Skeletal muscle cell (primary cell): ENCODE measurements at regions not wholly inside any gene's neighbourhood (a gene's known extent, or its start where the extent isn't known, plus 50 kb on each side); places are given as distances from the start of the nearest gene placed in this dataset.
A peak's percentile ranks its signal among the peaks of the same experiment; 100 is the strongest.

Experiments
- DNase-seq: peaks from one replicate; pipeline ENCODE4 v3.0.0-alpha.2; 2010; ENCODE audit warnings: low read depth
- H3K4me3 ChIP-seq: 2 replicates; pipeline ENCODE4 v1.5.1; 2011; ENCODE audit warnings: low read depth, mild to moderate bottlenecking, control low read depth, low read length, moderate library complexity

DNA sequence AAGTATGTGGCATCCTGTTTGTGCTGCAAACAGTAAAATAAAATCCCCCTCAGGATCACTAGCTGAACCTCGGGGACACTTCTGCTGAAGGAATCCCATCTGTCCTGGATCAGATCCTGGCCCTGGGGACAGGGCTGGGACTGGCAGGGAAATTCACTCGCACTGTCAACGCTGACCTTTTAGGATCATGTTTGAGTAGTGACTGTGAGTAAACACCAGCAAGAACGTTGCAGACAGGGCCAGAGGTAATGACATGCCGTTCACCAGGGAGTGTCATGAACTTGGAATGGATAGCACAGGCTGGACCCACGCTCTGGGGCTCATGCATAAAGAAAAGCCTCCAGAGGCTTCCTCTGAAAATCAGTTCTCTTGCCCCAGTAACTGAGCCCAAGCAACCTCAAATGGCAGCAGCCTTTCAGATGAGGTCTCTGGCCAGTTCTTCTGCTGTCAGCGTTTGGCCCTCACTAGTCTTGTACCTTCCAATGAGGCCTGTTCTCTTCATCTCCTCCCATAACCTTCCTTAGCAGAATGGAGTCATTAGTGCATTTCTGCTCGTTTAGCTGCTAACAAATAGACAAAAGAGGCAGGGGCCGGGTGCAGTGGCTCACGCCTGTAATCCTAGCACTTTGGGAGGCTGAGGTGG lies 51.0 kb upstream of the BARX2 start:
- no peak for DNase-seq
- H3K4me3 ChIP-seq = no peak overlapping the region

DNA sequence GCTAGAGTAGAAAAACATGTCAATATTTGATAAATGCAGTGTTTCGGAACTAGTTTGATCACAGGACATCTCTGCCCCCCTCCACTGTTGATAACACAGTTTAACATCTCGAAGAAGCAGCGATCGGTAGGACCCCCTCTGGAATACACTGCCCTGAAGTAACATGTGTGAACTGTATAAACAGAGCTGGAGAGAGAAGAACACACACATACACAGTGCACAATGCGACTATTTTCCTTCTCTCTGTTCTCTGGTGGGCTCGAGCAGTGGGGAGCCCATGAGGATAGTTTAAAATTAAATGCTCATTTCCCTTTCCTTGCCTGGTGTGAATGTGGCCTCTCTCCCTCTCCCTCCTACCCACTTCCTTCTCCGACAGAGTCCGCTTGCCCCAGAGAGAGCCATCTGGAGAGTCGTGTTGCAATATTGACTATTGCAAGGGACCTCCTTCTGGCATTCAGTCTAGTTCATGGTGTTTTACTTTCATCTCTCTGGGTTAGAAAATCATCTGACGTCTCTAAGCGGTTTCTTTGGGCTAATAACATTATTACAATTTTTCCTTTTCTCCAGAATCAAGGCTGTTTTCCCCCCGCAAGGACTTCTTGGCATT lies 51.6 kb upstream of the BARX2 start:
- H3K4me3 ChIP-seq = no peak overlapping the region
- DNase-seq = peak; percentile 41

DNA sequence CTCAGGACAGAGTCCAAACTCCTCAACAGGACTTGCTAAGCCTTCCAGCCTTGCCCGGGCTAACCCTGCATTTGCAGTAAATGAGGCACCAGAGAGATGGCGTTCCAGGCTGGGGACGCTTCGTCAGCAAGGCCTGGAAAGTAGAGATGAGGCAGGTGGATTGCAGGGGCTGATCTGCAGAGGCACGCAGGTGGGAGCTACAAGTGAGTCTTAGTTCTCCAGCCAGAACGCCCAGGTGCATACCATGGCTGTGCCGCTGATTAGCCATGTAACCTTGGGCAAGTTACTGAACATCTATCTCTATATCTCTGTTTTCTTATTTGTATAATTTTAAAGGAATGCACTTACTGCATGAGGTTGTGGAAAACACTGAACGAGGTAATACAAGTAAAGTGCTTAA lies 52.7 kb upstream of the BARX2 start:
- no peak overlapping the region for H3K4me3 ChIP-seq
- DNase-seq = no peak

DNA sequence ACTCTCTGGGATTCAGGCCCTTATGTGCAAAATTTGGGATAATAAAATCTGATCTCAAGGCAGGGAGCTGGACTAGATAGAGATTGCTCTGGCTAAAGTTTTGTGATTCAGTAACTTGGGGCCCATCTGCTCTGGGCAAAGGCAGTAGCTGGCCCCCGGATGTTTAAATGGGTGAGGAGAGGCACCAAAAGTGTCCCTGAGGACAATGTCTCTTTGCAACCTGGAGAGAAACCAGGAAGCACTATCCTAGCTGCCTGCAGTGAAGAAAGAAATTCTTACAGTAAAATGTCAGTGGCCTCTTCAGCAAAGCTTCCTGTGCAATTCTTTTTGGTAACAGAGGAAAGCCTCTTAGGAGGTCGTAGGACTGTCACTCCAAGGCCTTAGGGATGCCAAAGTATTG lies 54.6 kb upstream of the BARX2 start:
- H3K4me3 ChIP-seq = no peak overlapping the region
- no peak for DNase-seq

DNA sequence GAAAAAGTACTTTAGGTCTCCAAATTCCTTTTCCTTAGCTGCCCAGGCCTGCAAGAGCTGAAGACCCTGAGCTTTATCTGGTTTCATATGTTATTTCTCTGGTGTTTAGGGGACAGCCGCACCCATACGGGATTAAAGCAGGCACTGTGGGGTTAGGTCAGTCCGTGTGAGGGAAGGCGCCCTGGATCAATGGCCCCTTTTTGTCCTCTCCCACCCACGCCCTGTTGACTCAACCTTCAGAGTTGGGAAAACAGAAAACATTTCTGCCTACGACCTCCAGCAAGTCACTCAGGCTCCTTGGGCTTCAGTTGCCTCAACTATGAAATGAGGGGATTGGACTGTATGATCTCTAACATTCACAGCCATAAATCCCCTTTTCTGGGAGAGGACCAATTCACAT lies 55.2 kb upstream of the BARX2 start:
- H3K4me3 ChIP-seq = no peak overlapping the region
- no peak for DNase-seq

DNA sequence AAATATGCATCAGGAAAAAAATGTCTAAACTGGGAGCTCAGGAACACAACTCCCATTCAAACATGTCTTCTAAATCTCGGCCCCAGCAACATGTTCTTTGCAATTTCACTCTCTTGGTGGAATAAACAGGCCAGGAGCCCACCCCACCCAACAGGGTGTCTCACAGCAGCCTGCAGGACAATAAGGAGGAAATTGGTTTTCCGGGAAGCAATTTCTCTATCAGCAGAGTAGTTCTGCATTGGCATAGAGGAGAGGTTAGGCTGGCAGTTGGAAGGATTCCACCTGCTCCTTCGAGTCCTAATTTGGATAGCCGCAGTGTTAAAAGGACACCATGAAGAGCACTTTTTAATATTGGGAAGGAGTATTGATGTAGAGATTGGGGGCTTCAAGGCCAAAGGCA lies 55.9 kb upstream of the BARX2 start:
- H3K4me3 ChIP-seq = no peak overlapping the region
- no peak for DNase-seq

- no peak for DNase-seq
- no peak overlapping the region for H3K4me3 ChIP-seq
These were observed 56.4 kb upstream of the BARX2 start for GRCh38 chr11:129319201-129319600.

- no peak for DNase-seq
- H3K4me3 ChIP-seq = no peak overlapping the region
These were observed 58.1 kb upstream of the BARX2 start for GRCh38 chr11:129317571-129317970.

GRCh38 chr11:129316781-129317180 lies 58.9 kb upstream of the BARX2 start:
- no peak overlapping the region for H3K4me3 ChIP-seq
- no peak for DNase-seq

DNA sequence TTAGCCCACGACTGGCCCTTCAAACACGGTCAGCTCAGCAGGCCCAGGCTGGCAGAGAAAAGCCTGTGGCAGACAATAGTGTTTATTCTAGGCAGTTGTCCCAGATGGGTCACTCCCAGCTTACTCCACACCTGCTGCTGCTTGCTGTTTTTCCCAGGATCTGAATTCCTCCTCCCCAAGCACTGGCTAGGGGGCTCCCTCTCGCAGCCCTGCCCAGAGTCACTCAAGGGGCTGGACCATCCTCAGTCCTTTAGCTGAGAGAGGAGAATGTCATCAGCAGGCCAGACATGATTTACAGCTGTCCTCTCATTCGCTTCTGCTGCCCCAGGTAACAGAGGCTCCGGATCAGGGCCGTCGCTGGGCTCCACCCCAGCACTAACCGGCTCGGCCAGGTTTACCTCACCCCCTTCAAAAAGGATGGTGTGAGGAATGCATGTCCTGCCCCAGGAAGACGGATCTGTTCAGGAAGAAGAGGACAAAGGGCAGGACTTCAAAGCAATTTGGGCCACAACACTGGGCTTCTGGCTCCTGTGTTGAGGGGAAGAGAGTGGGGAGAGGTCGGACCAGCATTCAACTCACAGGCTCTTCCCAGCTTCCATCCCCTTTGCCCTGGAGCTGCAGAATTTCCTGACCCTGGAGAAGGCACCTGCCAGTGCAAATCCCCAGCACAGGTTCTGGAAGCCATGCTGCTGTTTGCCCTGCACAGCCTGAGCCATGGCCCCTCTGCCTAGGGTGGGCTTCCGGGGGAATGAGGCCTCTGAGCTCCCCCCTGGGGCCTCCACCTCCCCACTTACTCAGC lies 59.7 kb upstream of the BARX2 start:
- H3K4me3 ChIP-seq = no peak overlapping the region
- no peak for DNase-seq

DNA sequence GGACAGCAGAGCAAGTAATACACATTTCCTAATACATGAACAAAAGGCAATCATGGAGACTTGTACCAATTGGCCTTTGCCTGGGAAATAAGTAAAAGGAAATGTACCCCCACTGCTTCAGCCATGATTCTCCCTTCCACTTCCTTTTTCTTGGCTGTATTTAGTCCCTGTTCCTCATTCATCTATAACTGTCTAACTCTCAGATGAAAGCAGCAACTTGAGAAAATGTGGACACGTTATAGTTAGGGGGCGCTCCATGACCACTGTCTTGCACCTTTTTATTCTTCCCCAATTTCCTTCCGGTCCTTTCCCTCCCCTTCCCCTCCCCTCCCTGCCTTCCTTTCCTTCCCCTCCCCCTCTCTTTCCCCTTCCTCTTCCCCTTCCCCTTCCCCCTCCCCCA lies 61.3 kb upstream of the BARX2 start:
- DNase-seq = no peak
- no peak overlapping the region for H3K4me3 ChIP-seq

- no peak for DNase-seq
- no peak overlapping the region for H3K4me3 ChIP-seq
These were observed 61.9 kb upstream of the BARX2 start for GRCh38 chr11:129313541-129314297.

GRCh38 chr11:129312730-129313503 lies 62.7 kb upstream of the BARX2 start:
- no peak overlapping the region for H3K4me3 ChIP-seq
- DNase-seq = no peak

- H3K4me3 ChIP-seq = no peak overlapping the region
These were observed 67.3 kb upstream of the BARX2 start for GRCh38 chr11:129308241-129308865.

GRCh38 chr11:129307162-129307561 lies 68.5 kb upstream of the BARX2 start:
- no peak for DNase-seq
- no peak overlapping the region for H3K4me3 ChIP-seq

More at GRCh38 chr11:129308241-129308865, 67.3 kb upstream of the BARX2 start:
- DNase-seq = no peak

DNA sequence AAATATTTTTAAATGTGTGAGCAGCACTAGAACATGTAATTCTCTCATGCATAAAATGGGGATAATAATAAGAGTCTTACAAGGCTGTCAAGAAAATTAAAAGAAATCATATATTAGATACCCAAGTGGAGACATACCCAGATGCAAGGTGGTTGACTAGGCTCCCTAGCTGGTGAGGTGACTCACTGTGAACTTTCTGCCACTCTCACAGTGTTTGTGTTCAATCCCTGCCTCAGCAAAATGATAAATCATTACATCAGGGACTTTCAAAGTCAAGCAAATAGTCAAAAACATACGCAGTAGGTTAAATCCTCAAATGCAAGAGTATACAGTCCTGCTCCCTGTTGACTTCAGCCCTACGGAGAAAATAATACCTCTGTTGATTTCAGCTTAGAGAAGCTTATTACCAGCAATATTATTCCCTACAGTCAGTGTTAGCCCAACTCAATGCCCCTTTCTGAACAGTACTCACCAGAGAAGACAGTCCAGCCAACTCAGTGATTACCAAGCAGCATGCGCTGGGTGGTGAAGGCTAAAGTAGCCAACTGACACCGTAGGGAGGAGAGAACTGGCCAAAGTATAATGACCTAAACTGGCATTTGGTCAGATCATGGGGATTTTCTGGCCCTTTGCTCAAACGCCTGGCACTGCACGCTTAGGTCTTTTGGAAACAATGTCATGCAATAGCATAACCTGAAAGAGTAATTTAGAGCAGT lies 73.1 kb upstream of the BARX2 start:
- no peak overlapping the region for H3K4me3 ChIP-seq
- DNase-seq = no peak

- H3K4me3 ChIP-seq = no peak overlapping the region
- DNase-seq = no peak
These were observed 75.5 kb upstream of the BARX2 start for GRCh38 chr11:129300099-129300498.

GRCh38 chr11:129298988-129299387 lies 76.7 kb upstream of the BARX2 start:
- DNase-seq = no peak

More at GRCh38 chr11:129298988-129299387, 76.7 kb upstream of the BARX2 start:
- H3K4me3 ChIP-seq = no peak overlapping the region
